NCI-H146 (cell line): ENCODE measurements at regions not wholly inside any gene's neighbourhood (a gene's known extent, or its start where the extent isn't known, plus 50 kb on each side); places are given as distances from the start of the nearest gene placed in this dataset.

Experiments
- DNase-seq: peaks from one replicate; lab custom pipeline; 2025; lab: John Stamatoyannopoulos, UW

DNA sequence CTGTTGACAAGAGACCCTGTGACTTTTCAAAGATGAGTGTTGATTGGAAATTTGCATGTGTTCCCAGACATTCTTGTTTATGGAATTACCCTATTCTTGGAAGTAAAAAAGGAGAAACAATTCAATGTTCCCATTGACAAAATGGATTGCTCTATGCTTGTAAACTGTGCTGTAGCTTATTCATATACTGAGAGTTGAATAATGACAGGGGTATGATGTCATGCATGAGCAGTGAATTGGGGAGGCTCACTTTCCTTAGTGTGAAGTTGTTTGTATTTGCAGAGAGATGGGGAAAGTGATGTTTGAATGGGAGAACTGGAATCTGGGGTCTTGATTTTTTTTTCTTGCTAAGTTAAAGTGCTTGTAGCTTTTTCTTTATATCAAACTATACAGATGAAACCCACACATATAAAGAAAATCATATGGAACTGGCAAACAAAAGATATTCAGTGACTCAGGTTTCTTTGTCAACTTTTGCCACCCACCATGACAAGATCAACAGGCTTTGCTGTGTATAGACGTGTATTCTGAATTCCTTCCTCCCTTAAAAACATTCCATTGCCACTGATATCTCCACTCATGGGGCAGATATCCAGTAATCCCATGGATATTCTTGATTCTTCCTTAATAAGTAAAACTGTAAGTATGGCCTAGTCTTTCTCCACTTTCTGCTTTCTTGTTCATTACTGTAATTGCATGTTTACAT, 97.8 kb upstream of the JAG1 start:
- DNase-seq = peak; percentile 12

GRCh38 chr20:10774357-10774943, 100.7 kb upstream of the JAG1 start:
- no peak for DNase-seq

GRCh38 chr20:10777710-10778109, 103.9 kb upstream of the JAG1 start:
- DNase-seq = peak; percentile 10

DNA sequence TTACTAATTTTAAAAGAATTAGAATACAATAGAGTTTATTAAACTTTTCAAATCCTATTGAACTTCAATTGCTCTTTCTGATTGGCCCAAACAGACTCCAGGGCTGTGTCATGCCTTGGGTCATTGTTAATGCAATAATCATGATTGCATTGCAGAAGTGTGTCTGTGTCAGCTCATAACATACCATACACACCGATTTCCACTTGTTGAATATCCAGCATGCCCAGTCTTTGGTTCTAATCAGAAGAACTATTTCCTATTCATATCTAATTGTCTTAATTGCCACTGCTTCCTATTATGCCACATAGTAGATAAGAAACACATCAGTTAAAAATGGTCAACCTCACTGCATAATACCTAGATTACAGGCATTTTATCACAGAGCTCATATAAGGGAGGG, 106.1 kb upstream of the JAG1 start:
- peak; percentile 35 for DNase-seq

- DNase-seq = no peak
These were observed 107.1 kb upstream of the JAG1 start for GRCh38 chr20:10780901-10781300.

- DNase-seq = no peak
These were observed 107.7 kb upstream of the JAG1 start for GRCh38 chr20:10781526-10781925.

GRCh38 chr20:10783707-10784553, 110.1 kb upstream of the JAG1 start:
- DNase-seq = peak; percentile 93

- peak; percentile 89 for DNase-seq
These were observed 110.9 kb upstream of the JAG1 start for GRCh38 chr20:10784554-10785183.

DNA sequence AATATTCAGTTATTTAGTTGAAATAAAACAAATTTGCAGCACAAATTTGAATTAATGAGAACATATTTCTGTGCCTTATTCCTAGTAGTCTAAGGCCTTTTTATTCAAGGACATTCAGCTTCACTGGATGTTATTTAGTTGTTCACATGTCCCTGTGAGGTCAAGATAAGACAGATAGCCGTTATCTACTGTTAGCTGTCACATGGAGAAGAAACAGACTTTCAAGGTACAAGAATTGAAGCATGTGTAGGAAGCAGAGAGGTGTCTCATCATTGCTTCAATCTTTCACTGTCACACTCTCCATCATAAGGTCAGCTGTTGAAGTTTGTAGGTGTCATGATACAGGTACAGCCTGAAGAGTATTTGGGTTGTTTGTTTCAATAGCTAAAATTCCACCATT, 112.9 kb upstream of the JAG1 start:
- no peak for DNase-seq

GRCh38 chr20:10788055-10788454, 114.3 kb upstream of the JAG1 start:
- DNase-seq = no peak

- DNase-seq = no peak
These were observed 115.1 kb upstream of the JAG1 start for GRCh38 chr20:10788877-10789276.

- peak; percentile 5 for DNase-seq
These were observed 115.6 kb upstream of the JAG1 start for GRCh38 chr20:10789386-10789785.

DNA sequence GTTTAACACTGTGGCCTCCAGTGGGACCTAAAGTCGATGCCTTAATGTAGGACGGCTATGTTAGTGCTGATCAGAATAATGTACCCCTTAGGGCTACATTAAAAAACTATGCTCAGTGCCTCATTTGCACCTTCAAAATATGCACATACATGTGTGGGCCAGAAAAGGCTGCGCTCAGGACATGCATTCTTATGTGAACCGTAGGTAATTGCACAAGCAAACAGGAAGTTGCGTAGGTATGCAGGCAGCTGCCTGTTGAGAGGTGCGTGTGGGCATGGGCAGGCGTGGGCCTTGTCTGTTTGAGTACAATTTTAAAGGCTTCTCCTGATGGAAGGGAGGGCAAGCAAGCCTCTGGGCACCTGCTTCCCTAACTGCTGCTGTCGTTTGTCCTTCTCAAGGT, 116.2 kb upstream of the JAG1 start:
- DNase-seq = peak; percentile 63

- no peak for DNase-seq
These were observed 118.5 kb upstream of the JAG1 start for GRCh38 chr20:10792291-10792690.

DNA sequence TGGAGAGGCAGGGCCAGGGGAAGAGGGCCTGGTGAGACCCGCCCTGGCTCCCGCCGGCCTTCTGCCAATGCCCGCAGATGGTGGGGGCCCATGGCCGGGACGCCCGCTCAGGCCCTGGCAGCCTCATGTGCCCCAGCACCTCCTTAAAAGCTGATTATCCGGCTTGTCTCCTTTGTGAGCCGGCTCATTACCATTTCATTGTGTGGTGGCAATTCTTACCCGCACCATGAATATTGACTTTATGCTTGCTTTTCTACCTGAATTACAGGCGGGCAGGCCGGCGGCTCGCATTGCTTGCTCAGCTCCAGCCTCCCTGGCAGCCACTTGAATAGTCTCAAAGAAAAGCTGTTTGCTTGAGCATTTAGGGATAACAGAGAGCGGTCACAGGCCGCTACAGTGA, 120.0 kb upstream of the JAG1 start:
- peak; percentile 88 for DNase-seq

DNA sequence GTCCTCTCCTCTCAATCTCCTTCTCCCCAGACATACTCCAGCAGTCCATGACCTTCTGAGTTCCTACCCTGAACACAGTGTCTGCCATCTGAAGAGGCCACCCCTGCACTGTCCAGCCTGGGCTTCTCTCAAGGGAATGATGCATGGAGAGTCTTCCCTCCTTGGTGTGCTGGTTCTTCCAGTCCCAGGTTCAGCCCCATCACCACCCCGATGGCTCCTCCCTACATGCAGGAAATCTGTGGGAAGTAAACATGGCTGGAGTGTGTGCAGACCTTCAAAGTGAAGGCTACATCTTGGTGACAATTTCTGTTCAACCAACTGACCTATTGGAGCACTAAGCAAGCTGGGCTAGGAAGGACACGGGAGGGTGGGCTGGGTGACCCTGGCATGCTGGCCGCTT, 121.0 kb upstream of the JAG1 start:
- DNase-seq = peak; percentile 52

GRCh38 chr20:10795286-10796026, 121.7 kb upstream of the JAG1 start:
- peak; percentile 52 for DNase-seq

DNA sequence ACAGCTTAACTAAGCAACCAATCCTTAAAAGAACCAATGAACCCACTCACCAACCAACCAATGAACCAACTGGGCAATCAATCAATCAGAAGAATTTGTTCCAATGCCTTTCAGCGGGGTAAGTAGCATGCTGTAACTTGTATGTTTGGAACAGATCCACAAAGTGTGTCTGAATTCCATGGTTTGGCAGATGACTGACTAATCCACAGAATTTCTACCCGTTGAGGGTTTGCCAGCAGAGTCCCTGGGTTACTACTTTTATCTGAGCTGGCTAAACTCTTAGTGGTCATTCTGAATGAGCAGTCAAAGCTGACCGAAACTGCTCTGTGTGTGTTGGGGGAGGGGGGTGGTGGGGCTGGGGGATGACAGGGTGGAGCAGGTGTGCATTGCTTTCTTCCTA, 125.0 kb upstream of the JAG1 start:
- DNase-seq = no peak

DNA sequence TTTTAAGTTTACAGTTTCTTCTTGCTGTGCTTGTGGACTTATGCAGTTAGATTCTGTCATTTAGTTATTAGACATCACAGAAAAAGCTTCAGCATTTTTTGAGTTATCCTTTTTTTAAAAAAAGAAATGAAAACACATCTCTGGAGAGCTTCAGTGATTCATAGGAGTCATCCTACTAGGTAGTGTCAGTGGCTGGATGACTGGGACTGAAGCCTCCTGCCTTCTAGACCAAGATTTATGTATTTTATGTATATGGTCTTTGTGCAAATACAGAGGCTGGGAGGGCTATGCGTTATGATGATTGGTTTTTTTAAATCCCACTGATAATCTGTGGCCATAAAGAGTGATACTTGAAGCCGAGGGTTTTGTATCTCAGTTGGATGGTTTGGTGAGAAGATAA, 125.9 kb upstream of the JAG1 start:
- DNase-seq = no peak

- DNase-seq = peak; percentile 63
These were observed 126.5 kb upstream of the JAG1 start for GRCh38 chr20:10800288-10800687.

DNA sequence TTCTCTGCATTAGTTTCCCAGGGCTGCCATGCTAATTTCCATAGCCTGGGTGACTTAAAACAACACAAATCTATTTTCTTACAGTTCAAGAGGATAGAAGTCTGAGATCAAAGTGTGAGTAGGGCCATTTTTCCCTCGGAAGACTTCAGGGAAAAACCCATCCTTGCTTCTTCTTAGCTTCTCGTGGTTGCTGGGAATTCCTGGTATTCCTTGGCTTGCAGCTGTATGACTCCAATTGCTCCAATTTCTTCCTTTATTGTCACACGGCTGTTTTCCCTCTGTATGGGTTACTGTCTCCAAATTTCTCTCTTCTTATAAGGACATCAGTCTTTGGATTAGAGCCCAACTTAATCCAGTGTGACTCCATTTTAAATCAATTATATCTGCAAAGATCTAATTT, 128.4 kb upstream of the JAG1 start:
- no peak for DNase-seq

GRCh38 chr20:10805764-10806163, 132.0 kb upstream of the JAG1 start:
- no peak for DNase-seq
